ENCODE measurements at regions not wholly inside any gene's neighbourhood (a gene's known extent, or its start where the extent isn't known, plus 50 kb on each side); places are given as distances from the start of the nearest gene placed in this dataset.
"Not testable (repeated sequence)": the region's sequence is repeated elsewhere in the genome, so short reads cannot be mapped to it uniquely, and the experiment has no call there.

DNA sequence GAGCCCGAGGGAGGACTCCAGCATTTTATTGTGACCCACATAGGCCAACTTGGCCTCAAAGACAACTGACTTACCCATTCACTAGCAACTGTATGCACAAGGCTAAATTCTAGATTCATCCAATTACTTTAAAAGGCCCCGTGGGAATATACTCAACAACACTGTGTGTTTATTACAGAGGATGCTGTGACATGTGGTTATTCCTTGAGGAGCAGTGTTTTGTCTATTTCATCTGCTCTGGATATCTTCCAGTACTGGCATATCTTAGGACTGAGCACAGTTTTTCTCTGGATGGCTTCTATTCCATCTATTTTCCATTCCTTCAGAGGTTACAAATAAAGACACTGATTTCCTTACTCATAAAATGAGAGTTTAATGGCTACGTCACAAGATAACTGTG is 87.2 kb upstream of the KRAS start:
- no peak for DNase-seq (ENCODE audit: low read depth)

DNA sequence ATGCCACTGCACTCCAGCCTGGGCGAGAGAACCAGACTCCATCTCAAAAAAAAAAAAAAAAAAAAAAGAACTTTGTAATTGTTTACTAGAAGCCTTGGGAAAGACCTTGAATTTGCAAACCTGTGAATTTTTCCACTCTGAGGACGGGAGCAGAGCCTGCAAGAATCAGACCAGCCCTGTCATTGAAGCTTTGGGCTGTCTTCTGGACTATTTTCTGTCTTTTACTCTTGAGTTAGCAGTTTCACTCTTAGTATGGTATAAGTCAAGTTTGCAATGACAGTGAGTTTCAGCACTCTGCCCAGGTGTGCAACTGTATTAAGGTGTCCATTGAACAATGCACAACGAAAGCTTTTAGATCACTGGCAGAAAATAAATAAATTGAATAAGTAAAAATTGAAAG is 81.4 kb upstream of the KRAS start:
- no peak for DNase-seq (ENCODE audit: low read depth)

DNA sequence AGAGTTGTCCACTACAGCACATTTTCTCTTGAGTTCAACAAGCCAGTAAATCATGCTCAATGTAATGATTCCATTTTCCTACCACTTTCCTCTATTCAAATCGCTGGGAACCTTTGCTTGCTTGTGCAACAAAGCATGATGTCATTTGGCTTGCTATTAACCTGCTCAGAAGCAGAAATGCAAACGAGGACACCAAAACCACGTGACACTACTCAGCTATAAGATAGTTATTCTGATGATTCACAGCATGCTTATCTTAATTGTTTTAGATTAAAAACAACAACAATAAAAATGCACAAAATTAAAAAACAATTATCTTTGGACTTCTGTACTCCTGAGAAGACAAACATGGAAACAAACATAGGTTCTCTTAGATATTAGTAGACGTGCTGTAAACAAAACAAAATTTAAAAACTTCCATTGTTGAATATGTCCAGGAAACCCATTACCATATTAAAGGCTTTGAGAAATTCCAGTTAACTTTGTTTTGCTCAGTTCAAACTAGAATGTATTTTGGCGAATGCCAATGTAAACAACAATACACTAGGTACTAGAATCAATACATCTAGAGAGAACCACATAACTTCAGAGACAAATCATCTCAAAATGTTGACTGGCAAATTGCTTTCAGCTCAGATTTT is 77.5 kb upstream of the KRAS start:
- DNase-seq (ENCODE audit: low read depth): no peak

DNA sequence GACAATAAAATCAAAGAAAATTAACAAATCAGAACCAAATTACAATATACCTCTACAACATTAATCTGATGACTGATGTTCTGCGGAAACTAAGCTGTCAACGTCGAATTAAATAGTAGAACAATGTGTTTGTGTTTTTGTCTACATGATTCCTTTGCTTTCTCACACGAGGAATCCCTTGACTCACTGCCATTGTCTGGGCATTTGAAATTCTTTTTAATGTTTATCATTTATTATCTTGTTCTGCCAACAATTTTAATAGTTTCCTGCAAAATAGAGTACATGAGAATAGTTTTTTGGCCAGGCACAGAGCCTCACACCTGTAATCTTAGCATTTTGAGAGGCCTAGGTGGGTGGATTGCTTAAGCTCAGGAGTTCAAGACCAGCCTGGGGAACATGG is 76.6 kb upstream of the KRAS start:
- no peak for DNase-seq (ENCODE audit: low read depth)

DNA sequence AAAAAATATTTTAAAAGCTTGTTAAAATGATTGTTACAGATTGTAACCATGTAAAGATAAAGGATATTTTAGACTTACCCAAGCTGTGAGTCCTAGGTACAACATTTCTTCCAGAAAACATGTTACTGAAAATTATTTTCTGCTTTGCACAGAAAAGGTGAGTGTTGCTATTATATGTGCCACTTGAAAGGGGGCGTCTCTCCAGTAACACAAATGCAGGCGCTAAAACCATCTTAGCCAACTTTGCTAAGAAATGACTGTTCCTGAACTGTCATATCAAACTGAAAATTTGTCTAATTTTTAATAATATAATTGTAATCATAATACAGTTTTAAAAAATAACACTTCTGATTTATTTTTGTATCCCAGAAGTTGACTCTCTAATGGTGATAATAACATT is 75.6 kb upstream of the KRAS start:
- no peak for DNase-seq (ENCODE audit: low read depth)

DNA sequence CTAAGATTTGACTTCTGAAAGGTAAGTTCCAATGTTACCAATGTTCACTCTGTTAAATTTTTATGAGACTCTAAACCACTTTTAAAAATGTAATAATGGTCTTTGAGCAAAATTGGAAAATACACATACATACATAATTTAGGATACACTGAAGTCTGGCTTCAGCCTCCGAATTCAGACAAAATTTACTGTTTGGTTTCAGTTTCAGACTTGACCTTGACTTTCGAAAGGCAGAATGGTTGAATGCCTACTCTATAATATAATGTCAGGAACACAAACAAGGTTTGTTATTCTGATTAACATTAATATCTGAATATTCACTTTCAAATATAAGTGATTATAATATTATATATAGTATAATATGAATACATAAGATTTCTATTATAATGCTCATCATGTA is 74.1 kb upstream of the KRAS start:
- no peak for DNase-seq (ENCODE audit: low read depth)

DNA sequence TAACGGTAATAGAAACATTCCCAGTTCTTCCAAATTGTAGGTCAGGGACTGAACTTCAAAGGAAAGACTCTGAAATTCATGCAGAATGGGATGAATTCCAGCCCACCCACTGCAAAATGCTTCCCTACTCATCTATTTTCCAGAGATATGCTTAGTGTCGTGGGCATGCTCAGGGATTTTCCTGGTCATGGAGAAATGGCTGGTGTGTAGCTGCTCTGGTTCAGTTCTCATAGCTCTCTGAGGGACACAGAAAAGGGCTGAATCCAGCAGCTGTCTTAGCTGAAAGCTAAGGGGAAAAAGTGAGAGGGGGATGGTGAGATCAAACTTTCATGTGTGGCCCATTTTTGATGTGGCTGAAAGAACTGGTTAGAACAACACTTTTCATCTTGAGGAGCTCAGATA is 72.9 kb upstream of the KRAS start:
- no peak for DNase-seq (ENCODE audit: low read depth)

DNA sequence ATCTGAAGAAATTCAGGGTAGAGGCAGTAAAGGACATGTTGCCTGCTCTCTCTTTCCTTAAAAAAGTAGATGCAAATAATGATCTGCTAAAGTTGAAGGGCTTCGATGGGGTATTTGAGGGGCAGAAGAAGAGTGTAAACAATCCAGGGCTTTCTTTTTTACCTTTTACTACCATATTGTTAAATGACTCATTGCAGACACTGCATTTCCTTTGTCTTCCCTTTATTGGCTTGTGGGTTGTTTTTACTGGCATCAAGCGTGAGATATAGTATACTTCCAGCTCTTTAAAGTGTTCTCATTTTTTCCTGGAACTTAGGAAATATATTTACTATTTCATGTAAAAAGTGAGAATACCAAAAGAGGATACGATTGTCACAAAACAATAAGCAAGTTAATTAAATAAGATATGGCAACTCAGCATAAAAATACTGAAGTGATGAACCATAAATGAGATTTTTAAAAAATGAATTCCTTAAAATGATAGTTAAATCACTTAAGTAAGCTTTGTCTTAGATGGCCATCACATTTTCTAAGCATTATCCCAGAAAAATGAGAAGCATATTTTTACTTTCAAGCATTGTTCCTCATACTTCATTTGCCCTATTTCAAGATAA is 72.3 kb upstream of the KRAS start:
- no peak for DNase-seq (ENCODE audit: low read depth)

DNA sequence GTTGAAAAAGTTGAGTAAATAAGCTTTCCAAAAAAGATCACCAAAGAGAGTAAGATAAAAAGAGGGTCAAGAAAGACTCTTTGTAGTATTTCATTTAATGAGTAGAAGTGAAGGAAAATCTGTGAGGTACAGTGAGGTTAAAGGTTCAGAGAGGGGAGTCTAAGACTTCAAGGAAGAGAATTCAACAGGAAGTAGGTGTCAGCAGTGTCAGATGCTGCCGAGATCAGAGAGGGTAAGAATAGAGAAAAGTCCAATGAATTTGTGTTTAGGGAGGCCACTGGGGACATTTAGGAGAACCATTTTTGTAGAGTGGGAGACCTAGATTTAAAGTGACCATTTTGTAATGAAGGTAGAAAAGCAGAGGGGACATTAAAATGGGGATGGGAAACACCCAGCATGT is 71.6 kb upstream of the KRAS start:
- DNase-seq (ENCODE audit: low read depth): no peak

DNA sequence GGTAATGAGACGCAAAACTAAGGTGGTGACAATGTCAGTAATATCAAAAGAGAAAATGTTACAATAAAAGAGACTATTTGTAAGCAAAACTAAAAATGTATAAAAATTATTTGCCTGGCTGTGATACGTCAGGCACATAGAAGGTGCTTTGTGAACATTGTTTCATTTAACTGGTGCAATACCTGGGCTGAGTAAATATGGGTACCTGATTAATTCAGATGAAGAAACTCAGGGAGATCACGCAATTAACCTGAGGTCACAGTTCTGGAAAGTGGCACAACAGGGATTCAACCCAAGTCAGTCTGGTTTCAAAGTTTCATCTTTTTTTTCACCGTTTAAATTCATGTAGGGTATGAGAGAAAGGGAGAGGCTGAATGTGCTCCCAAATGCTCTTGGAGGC is 71.0 kb upstream of the KRAS start:
- DNase-seq (ENCODE audit: low read depth): no peak

DNA sequence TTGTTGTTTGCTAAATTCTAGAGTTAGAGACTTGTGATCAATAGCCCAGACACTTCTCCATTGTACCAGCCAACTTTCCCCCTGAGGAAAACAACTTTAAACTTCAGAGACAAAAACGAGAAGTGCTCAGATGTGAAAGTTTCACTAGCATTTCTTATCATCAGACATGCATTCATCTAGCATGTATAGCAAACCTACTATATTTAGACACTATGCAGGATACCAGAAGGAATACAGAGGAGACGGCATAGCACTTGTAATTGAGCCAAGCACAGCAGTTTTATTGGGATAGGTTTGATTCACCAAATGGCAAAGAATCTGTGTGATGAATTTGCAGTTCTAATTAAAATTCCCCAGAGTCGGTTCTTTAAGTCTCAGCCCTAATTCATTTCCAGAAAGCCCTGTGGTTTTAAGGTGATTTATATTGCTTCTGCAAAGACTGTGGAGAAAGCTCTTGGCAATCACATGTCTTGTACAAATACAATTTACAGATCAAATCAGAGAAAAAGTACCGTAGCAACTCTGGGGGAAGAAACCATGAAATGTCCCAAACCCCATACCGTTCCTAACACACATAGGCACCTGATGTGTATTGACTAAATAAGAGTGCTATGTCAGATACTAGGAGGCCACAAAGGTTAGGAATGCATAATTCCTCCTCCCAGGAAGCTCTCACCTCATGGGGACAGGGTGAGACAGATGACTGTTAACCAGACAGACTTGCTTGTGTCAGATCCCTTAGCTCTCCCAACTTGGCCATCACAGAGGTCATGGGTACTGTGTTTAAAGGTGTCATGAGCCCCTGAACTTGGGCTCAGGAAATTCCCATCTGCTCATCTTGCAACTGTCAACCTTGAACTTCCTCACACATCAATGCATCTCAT is 69.6 kb upstream of the KRAS start:
- no peak for DNase-seq (ENCODE audit: low read depth)

DNA sequence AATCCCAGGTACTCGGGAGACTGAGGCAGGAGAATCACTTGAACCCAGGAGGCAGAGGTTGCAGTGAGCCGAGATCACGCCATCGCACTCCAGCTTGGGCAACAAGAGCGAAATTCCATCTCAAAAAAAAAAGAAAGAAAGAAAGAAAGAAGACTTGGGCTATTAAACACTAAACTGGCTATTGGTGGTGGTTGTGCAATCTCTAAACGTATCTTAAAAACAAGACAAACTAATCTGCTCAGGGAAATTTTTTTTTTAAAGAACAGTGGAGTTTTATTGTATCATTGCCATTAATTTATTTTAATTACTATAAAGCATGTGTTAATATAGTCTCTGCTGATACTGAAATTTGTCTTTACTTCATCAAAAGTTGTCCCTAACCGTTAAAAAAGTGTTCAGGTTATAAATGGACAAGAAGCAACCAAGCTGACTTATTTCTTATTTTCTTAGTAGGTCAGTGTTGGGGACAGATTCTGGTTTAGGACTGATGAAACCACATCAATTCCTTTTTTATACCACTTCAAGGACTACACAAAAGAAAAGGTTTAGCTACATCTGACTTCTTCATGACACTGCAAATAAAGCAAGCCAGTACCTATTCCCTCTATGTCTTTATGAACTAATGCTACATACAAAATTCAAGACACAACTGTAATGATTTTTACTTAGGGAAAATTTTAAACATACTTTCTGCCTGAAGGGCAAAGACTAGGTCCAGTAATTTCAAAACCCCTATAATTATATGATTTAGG is 68.7 kb upstream of the KRAS start:
- DNase-seq (ENCODE audit: low read depth): no peak

DNA sequence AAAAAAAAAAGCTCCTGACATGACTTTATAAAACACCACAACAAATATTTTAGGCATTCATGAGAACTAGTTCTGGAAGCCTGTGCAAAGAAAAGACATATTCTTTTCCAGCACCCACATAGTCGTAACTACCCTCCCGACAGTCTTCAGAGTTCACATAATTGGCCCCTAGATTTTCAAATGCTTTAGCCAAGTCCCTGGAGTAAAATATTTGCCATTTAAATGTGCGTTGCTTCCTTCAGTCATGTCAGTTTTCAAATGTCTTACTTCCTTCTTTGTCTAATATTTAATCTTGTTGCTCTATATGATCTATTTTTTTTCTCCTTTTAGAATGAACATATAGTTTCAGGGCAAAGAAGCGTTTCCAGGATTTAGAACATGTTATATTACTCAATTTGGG is 66.8 kb upstream of the KRAS start:
- DNase-seq (ENCODE audit: low read depth): no peak

DNA sequence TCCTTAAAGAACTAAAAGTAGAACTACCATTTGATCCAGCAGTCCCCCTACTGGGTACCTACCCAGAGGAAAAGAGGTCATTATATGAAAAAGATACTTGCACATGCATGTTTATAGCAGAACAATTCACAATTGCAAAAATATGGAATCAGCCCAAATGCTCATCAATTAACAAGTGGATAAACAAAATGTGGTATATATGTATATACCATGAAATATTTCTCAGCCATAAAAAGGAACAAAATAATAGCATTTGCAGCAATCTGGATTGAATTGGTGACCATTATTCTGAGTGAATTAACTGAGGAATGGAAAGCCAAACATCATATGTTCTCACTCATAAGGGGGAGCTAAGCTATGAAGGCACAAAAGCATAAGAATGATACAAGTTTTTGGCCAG is 64.7 kb upstream of the KRAS start:
- no peak for DNase-seq (ENCODE audit: low read depth)

DNA sequence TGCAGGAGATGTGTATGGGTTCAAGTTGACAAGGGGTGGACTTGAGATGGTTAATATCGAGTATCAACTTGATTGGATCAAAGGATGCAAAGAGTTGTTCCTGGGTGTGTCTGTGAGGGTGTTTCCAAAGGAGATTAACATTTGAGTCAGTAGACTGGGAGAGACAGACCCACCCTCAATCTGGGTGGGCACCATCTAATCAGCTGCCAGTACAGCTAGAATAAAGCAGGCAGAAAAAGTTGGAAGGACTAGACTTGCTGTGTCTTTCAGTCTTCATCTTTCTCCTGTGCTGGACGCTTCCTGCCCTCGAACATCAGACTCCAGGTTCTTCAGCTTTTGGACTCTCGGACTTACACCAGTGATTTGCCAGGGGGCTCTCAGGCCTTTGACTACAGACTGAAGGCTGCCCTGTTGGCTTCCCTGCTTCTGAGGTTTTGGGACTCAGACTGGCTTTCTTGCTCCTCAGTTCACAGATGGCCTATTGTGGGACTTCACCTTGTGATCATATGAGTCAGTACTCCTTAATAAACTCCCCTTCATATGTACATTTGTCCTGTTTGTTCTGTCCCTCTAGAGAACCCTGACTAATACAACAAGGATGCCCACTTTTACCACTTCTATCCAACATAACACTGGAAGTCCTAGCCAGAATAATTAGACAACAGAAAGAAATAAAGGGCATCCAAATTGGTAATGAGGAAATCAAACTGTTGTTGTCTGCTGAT is 62.7 kb upstream of the KRAS start:
- DNase-seq (ENCODE audit: low read depth): not testable (repeated sequence)

DNA sequence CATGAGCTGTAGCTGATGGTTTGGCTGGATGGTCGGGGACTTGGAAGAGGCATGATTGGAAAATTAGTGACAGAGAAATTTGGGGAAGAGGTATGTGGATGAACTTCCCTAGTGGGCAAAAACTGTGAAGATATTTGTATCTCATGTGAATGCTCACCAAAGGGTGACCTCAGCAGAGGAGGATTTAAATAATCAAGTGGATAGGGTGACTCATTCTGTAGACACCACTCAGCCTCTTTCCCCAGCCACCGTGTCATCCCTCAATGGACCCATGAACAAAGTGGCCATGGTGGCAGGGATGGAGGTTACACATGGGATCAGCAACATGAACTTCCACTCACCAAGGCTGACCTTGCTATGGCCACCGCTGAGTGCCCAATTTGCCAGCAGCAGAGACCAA is 60.8 kb upstream of the KRAS start:
- no peak for DNase-seq (ENCODE audit: low read depth)

DNA sequence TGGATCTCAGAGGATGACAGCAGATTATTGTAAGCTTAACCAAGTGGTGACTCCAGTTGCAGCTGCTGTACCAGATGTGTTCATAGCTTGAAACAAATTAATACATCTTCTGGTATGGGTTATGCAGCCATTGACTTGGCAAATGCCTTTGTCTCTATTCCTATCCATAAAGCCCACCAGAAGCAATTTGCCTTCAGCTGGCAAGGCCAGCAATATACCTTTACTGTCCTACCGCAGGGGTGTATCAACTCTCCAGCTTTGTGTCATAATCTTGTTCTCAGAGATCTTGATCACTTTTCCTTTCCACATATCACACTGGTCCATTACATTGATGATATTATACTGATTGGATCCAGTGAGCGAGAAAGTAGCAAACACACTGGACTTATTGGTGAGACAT is 59.3 kb upstream of the KRAS start:
- not testable (repeated sequence) for DNase-seq (ENCODE audit: low read depth)

DNA sequence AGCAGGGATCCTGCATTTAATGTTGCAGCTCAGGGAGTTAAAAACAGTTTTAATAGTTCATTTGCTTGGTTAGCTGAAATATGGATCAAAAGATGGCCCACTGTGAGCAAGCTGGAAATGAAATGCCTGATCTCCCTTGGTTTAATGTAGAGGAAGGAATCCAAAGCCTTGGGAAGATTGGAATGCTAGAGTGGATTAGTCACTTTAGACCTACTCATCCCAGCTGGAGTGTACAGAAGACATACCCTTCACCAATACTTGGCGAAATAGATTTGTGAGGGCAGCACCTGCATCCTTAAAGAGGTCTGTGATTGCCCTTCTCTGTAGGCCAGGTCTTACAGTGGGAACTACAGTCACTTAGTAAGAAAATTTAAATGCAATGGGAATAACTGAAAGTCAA is 58.0 kb upstream of the KRAS start:
- no peak for DNase-seq (ENCODE audit: low read depth)

DNA sequence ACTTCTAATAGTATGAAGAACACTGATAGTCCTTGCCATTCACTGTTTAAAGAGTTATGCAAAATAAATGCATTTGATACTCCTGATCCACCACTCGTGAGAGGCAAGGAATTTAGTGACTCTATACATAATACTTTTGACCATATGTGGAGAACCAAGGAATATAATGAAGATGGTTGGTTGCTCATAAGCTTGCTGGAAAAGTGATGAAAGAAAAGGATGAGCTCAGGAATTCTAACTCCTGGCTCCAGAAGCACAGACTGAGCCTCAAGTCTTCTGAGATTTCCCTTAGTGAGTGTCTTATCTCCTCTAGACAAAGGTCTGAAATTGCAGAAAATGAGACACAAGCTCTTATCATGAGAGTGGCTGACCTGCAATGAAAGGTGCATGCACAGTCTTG is 57.1 kb upstream of the KRAS start:
- no peak for DNase-seq (ENCODE audit: low read depth)

DNA sequence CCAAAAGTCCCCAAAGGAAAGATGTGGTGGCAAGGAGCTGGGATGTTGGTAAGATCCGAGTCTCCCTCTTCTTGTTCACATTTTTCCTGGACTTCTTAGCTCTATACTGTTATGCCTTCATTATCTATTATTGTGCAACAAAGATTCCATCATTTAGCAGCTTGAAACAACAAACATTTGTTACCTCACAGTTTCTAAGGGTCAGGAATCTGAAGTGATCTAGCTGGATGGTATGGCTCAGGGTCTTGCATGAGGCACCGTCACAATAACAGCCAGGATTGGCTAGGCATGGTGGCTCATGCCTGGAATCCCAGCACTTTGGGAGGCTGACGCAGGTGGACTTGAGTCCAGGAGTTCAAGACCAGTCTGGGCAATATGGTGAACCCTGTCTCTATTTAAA is 51.1 kb upstream of the KRAS start:
- DNase-seq (ENCODE audit: low read depth): no peak
